ENCODE measurements at regions not wholly inside any gene's neighbourhood (a gene's known extent, or its start where the extent isn't known, plus 50 kb on each side); places are given as distances from the start of the nearest gene placed in this dataset.

GRCh38 chr2:84297155-84297554 lies 161.9 kb downstream of the SUCLG1 start:
- TF ChIP-seq POLR2A (IDR thresholded peaks at IDR 0.05), result no peak
- no peak for TF ChIP-seq CTCF (IDR thresholded peaks at IDR 0.05)
- no peak for TF ChIP-seq EP300 (IDR thresholded peaks at IDR 0.05)
